ENCODE measurements at regions not wholly inside any gene's neighbourhood (a gene's known extent, or its start where the extent isn't known, plus 50 kb on each side); places are given as distances from the start of the nearest gene placed in this dataset.

GRCh38 chr22:49649166-49650068 lies 178.3 kb downstream of the BRD1 start (continued):
- TF ChIP-seq SNRNP70 (IDR thresholded peaks at IDR 0.05; ENCODE audit: low read depth, low read length): no peak
- TF ChIP-seq ZNF572 (CRISPR knock-in tag; IDR thresholded peaks at IDR 0.05): no peak
- TF ChIP-seq NFRKB (IDR thresholded peaks at IDR 0.05): no peak
- TF ChIP-seq ZNF709 (CRISPR knock-in tag; IDR thresholded peaks at IDR 0.05): no peak
- no peak for TF ChIP-seq CEBPG (CRISPR knock-in tag; IDR thresholded peaks at IDR 0.05)
- TF ChIP-seq ZNF232 (CRISPR knock-in tag; IDR thresholded peaks at IDR 0.05; ENCODE audit: borderline replicate concordance): no peak
- no peak for TF ChIP-seq ZNF513 (CRISPR knock-in tag; conservative IDR thresholded peaks at IDR 0.05)
- no peak for TF ChIP-seq EP300 (IDR thresholded peaks at IDR 0.05; ENCODE audit: low read depth in 2 of 2, low read length in 2 of 2)
- TF ChIP-seq EP300 (CRISPR knock-in tag; IDR thresholded peaks at IDR 0.05; ENCODE audit: borderline replicate concordance): no peak

DNA sequence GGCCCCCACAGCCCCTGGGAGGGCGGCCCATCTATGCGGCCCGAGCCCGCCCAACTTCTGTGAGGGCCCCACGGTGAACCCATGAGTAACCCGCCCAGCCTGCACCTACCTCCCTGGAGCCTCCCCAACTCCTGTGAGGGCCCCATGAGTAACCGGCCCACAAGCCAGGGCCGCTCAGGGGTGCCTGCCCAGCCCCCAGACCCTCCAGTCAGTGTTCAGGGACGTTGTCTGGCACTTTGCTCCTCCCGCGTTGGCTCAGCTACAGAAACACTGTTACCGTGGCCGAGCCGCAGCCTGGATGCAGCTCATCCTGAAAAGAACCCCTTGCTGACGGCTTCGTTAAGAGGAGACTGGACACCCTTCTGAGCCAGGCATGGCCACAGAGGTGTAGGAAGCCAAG lies 179.6 kb downstream of the BRD1 start:
- ATAC-seq: no peak
- Histone ChIP-seq H3K4me1 (ENCODE audit: insufficient read depth, low read length) (no peaks in the 10 kb centered on the region), H3K9me3 (ENCODE audit: low read length) (no peaks in the 10 kb centered on the region), H3K79me2 (ENCODE audit: insufficient read depth, low read length) (no peaks in the 10 kb centered on the region), H3K9ac (ENCODE audit: insufficient read depth, low read depth, low read length) (no peak overlapping the region), H3K4me3 (replicated peaks in 1 of 3; ENCODE audit: insufficient read depth in 1 of 3, low read depth in 2 of 3, low read length in 3 of 3) (no peak overlapping the region), H2AFZ (ENCODE audit: low read length) (no peak overlapping the region), H3K27ac (ENCODE audit: extremely low read length, insufficient read depth, low read length) (no peak overlapping the region), H3K4me2 (ENCODE audit: low read depth, low read length) (no peak overlapping the region), H3K27me3 (ENCODE audit: control insufficient read depth in 1 of 2, insufficient read depth in 2 of 2, low read length in 2 of 2) (peaks cover 0 to 13% of the 10 kb centered on the region in 2 experiments; a peak in 2 of 5 replicates), H4K20me1 (ENCODE audit: insufficient read depth, low read length) (no peaks in the 10 kb centered on the region), H3K36me3 (replicated peaks in 1 of 2; ENCODE audit: control insufficient read depth in 1 of 2, insufficient read depth in 2 of 2, low read length in 2 of 2) (no peaks in the 10 kb centered on the region)
- CTCF ChIA-PET (ENCODE audit: low intra/inter-chr PET ratio, low total read pairs): no interaction called here
- intact Hi-C loops (cut with micrococcal nuclease; ENCODE audit: unreplicated experiment) (no loop called here), in situ Hi-C loops (cut with HindIII; ENCODE audit: extremely low pct_ligation_motif_present, low pct_unique_long_range_greater_than_20kb) (no loop called here)
- DNase-seq (ENCODE audit: low spot score): no peak
- no peak for FAIRE-seq
- 0% methylated on average over 1 of the region's 16 CpGs for WGBS (ENCODE audit: low lambda C conversion rate)
- BruUV-seq (replicated peaks): no TSS peak
- POLR2A ChIA-PET: no interaction called here
- TF ChIP-seq, protein P1, sequence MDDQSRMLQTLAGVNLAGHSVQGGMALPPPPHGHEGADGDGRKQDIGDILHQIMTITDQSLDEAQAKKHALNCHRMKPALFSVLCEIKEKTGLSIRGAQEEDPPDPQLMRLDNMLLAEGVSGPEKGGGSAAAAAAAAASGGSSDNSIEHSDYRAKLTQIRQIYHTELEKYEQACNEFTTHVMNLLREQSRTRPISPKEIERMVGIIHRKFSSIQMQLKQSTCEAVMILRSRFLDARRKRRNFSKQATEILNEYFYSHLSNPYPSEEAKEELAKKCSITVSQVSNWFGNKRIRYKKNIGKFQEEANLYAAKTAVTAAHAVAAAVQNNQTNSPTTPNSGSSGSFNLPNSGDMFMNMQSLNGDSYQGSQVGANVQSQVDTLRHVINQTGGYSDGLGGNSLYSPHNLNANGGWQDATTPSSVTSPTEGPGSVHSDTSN (CRISPR knock-in tag; IDR thresholded peaks at IDR 0.05; ENCODE audit: borderline replicate concordance): no peak
- TF ChIP-seq ZBTB10 (CRISPR knock-in tag; IDR thresholded peaks at IDR 0.05; ENCODE audit: borderline replicate concordance) (no peak), CREBL2 (CRISPR knock-in tag; IDR thresholded peaks at IDR 0.05; ENCODE audit: borderline replicate concordance) (no peak), ZNF430 (CRISPR knock-in tag; IDR thresholded peaks at IDR 0.05) (no peak)

Data from HepG2 (cell line).